Hindlimb muscle (tissue), 1 donor: ENCODE measurements at regions not wholly inside any gene's neighbourhood (a gene's known extent, or its start where the extent isn't known, plus 50 kb on each side); places are given as distances from the start of the nearest gene placed in this dataset.
"Not testable (repeated sequence)": the region's sequence is repeated elsewhere in the genome, so short reads cannot be mapped to it uniquely, and the experiment has no call there.

Experiments used
- DNase-seq: peaks from one replicate; pipeline ENCODE4 v3.0.0-alpha.2; 2013

DNA sequence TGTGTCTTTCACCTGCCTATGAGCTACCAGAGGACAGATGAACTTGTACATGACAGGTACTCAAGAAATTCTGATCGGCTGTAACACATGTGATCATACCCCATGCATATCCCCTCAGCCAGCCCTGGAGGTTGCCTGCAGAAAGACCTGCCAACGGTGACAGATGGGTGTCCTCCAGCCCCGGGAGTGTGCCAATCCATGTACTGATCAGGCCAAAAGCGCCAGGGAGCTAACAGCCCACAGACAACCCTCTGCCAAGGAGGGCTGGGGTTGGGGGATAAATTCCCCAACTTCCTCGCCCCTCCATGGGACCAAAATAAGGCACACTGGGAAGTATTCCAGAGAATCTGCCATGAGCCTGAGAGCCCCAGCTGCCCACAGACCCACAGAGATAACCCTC is 189.4 kb downstream of the CCT6B start:
- no peak for DNase-seq

DNA sequence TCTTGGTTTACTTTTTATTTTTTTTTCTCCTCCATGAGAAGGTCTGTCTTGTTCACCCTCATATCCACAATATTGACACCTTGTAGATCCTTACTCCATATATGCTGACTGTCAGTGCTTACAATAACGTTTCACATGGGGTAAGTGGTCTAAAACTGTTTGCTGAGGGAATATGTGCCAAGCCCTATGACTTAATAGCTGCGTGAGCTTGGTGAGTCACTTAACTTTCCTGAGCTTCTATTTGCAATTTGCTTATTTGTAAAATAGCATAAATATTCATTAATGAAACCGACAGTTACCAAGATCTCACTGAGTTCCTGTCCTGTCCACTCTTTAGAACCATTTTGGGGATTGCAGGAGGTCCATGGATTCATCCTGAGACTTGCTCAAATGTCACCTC is 190.7 kb downstream of the CCT6B start:
- DNase-seq = no peak

DNA sequence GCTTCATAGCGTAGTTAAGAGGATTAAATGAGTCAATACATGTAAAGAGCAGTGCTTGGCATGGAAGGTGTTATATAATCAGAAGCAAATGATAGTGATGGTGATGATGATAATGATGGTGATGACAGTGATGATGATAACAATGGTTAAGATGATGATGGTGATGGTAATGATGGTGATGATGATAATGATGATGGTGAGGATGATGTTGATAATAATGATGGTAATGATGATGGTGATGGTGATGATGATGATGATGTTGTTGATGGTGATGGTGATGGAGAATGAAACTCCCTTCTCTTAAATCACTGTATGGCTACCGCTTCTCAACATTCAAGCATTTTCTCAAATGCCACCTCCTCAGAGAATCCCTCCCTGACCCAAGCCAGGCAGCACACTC is 190.5 kb downstream of the TMEM132E start:
- DNase-seq = no peak

DNA sequence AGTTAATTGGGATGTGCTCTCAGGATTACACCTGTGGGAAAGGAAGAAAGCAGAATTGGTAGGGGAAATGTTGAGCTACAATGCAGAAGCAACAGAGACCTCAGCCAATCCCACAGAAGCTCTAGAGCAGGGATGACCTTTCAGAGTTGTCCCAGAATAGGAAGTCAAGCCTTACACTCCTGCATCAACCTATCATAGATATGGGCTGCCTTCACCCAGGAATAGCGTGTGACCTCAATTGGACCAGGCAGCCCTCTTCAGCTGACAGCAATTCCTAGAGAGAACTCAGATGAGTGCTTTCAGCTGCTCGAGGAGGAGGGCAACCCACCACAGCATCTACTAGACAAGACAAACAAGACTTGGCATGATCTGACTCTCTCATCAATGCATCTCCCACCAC is 189.7 kb downstream of the TMEM132E start:
- no peak for DNase-seq

DNA sequence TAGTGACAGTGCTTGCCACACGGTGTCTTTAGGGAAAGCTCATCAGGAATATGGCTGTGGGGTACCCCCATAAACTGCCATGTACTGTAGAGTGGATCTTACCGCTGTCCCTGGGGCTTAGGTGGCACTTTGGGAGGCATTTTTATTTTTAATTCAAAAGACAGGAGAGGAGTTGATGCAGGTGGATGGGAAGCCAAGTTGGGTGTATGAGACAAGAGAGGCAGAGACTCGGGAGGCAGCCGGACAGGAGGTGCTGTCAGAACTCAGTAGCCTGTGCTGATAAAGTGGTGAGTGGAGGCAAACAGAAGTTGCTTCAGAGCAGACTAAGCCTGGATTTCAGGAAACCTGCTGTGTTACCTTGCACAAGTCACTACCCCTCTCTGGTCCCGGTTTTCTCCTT is 185.9 kb downstream of the TMEM132E start:
- DNase-seq = no peak

DNA sequence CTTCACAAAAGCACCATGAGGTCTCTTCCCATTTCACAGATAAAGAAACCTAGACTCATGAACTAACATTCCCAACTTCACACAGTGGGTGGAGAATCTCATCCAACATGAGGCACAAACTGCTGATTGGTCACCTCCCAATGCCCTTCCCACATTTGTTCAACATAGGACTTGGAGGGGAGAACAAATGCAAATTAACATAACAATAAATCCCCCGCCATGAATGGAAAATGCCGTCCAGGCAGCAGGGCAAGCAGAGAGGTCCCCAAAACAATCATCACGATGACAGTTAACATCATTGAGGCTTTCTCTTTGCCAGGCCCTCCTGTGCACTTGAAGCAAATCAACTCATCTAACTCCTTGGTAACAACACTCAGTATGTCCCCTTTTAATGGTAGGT is 185.3 kb downstream of the TMEM132E start:
- no peak for DNase-seq

DNA sequence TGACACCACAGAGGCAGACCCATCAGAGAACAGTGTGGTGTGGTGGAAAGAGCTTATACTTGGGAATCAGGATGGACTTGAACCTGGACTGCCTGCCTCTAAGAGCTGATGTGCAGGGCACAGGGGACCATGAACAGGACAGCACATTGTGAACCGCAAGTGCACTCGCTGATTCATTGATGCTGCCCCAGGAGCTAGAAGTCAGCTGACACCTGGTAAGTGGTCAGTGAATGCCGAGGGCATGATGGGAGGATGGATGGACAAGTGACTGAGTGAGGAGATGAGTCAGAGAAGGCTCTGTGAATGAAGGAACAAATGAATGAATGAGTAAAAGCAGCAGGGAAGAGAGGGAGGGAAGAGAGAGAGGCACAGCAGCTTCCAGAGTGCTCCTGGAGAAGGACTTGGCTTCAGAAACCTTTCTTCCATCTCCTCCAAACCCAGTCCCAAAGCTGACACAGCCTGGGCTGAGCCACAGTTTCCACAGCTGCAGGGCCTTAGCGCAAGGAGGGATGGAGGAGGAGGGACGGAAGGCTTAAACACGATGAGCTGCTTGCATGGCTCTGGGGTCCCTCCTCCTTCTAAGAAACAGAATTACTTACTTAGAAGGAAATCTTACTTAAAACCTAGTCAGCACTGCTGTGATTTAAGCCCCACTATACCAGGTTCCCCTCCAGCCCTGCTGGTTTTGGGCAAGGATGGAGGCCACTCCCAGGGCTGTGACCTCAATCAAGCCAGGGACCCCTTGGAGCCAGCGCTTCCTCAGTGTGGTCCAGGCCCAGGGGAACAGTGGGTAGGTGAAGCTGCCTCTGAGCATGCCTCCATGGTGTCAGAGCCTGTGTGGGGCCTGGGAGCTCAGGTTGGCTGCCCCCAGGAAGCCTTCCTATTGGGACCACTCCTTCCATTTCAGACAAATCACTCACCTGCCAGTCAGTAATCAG is 184.6 kb downstream of the TMEM132E start:
- peak; percentile 74 for DNase-seq

DNA sequence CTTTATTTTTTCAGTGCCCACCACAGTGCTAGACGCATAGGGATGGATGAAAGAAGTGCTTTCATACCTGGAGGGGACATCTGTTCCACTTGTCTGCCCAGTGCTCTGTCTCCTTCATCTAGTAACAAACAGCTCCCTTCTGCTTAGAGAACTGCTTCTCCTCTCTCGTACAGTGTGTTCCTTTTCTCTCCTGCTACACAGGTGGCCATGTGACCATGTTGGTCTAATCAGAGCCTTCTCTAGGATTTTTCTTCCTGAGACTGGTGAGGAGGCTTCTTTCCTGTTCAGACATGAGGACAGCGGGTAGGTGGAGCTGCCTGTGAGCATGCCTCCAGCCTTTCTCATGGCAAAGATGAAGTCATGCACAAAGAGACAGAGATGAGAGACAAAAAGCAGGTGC is 182.7 kb downstream of the TMEM132E start:
- DNase-seq = no peak

DNA sequence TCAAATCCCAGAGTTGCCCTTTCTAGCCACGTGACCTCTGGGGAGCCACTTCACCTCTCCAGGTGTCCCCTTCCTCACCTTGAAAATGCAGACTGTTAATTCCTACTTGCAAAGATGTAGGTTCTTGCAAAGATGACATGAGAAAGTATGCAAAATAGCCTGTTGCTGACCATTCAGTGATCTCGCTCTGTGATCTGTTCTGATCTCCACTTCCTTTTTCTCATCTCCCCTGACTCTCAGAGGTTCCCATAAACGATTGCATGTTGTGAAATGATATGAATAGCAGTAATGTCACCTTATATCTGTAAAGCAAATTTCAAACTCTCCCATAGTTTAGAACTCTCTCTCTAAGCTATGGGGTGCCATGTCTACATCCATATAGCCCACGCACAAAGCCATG is 182.3 kb downstream of the TMEM132E start:
- no peak for DNase-seq

DNA sequence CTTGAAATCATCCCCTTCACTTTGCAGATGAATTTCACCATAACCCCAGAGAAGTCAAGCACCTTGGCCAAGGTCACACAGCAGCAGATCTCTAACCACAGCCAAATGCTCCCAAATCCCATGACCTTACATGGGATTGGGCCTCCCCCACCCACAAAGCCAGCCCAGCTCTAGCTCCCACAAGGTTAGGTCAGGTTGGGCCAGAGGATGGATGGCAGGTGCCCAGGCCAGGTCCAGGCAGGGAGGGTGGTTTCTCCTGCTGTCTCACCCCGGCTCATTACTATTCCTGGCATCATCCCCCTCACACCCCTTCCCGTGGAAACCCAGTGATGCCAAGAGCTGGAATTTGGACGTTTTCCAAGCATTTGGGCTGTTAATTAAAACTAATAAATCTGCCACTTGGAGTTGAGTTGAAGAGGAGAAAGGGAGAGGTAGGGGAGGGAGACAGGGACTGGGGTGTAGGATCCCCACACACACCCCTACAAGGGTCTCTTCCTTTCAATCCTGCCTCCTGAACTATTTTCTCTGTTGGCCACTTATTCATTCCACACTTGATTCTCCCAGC is 181.6 kb downstream of the TMEM132E start:
- DNase-seq = no peak

DNA sequence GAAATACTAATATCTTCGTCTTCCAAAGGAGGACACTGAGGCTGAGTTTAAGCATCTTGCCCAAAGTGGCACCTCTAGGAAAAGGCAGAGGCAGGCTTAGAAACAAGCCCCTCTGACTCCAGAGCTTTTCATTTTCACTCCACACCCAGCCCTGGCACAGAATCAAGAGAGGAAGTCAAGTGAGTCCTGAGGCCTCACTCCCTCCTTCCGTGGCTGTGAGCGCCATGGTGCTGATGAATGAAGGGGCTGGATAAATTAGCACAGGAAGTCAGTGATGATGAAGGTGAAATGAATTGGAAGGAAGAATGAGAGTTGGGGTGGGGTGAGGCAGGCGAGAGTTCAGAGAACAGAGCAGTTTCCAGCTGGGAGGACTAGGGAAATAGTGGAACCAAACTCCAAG is 179.3 kb downstream of the TMEM132E start:
- no peak for DNase-seq

DNA sequence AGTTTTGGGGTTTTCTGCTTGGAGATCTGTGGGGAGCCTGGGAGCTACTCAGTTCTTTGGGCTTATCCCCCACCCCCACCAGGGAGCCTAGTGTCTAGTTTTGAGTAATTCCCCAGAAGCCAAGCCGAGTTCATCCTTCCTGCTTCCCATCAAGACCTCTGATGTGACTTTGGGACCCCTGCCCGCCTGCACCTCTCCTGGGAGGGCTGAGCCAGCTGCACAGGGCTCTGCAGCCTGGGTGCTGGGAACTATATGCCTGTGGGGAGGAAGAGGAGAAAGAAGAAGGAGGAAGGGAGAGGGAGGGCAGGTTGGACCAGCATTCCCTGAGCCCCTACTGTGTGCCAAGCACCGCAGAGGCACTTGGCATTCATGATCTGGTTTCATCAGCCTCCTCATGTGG is 178.9 kb downstream of the TMEM132E start:
- no peak for DNase-seq

DNA sequence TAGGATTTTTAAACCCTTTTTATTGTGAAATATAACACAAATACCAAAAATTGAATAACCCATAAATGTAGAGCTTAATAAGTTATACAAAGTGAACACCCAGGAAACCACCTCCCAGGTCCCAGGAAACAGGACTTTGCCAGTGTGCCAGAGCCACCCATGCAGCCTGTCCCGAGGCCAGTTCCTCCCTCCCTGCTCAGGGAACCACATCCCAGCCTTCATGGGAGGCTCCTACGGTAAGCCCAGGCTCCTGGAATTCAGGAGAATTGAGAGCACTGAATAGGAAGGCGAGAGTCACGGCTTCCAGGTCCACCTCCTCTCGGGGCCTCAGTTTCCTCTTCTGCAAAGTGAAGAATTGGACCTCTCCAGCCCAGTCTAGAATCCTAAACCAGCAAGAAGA is 178.2 kb downstream of the TMEM132E start:
- no peak for DNase-seq

DNA sequence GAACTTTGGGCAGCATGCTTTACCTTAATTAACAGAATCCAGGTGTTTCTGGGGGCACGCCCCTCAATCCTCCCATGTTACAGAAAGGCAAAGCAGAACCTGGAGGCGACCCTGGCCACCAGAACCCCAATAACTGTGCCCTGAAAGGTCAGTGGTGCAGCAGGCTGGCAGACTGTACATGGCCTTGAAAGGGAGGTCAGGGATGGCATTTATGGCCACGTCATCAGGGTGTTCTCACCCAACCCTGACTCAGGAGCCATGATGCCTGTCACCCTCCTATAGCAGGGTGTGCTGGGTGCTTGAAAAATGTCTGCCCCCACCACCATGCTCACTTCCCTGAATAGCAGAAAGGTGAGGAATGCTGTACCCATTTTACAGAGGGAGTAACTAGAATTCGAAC is 177.7 kb downstream of the TMEM132E start:
- DNase-seq = no peak

DNA sequence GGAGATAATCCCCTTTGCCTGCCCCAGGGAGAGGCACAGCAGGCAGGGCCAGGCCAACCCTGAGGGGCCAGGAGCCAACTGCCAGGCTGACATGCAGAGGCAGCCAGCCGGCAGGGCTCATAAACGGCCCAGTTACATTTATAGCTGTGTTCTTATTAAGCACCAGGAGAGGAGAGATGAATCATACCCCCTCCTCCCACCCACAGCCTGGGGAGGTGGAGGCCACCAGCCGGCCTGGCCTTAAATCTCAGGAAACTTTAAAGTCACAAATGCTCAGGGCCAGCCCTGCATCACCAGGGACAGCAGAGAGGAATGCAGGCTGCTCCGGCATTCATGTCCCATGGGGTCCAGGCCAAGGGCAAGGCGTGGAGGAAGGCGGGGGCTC is 177.2 kb downstream of the TMEM132E start:
- DNase-seq = no peak

DNA sequence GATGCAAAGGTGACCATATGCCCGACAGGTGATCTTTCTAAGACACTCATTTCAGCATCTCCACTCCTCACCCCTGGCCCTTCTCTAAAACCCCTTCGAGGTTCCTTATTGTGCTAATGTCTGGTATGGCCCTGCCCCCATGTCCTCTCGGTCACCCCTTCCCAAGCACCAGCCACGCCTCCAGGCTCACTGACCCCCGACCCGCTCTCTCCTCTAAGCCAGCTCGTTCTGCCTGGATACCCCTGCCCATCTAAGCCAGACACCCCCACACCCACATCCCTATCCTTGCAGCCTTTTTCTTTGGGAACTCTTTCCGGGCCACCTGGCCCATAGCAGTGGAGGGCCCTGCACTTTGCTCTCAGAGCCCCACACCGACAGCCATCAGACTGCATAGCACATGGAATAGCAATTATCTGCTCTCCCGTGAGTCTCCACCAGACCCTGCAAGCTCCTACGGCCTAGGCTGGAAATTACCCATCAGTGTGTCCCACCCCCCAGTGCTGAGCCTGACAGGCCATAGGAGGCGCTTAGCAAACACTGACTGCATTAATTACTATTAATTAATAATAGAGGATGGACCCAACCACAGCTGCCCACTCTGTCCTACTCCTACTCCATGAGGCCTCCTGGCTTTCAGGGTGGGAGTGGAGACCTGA is 176.7 kb downstream of the TMEM132E start:
- DNase-seq = no peak

DNA sequence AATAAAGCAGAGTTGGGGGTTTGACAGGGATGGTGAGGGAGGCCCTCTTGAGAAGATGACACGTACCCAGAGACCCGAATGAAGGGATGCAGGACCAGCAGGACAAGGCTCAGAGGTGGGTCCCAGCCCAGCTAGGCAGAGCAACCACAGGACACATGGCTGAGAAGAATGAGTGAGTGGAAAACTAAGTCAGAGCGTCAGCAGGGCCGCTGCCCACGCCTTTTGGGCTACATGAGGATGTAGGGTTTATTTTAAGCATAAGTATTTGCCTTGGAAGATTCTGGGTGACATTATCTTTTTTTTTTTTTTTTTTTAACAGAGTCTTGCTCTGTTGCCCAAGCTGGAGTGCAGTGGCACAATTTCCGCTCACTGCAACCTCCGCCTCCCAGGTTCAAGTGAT is 176.0 kb downstream of the TMEM132E start:
- DNase-seq = peak; percentile 8

DNA sequence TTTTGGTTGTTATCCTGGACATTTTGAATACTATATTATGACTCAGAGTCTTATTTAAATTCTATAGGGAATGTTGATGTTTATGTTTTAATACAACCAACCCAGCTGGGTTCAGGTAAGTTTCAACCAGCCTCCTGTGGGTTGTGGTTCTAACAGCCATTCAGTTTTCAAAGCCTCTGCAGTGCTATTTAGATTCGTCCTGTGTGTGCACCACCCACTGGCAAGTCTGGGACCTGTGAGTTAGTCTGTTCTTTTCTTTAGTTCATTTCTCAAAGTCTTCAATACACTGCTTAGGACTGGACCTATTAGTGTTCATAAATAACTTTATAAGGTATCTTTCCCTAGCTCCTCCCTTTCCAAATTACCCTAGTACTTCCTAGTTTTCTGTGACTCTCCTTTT is 170.6 kb downstream of the TMEM132E start:
- DNase-seq = no peak

DNA sequence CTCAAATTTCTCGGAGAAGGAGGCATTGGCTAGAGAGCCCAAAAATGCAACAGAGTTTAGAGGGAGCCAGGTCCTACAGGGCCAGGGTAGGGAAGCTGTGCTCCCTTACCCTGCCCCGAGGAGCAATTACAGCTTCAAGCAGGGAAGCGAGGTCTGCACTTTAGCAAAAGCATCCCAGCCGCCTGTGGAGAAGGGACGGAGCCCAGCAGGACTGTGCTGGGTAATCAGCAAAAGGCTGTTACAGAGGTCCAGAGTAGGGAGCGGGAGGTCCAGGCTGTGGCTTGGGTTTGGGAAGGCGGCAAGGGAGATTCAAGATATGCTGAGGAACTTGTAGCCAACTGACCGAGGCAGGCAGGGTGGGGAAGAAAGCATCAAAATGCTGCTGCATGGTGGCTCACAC is 162.6 kb downstream of the TMEM132E start:
- no peak for DNase-seq

DNA sequence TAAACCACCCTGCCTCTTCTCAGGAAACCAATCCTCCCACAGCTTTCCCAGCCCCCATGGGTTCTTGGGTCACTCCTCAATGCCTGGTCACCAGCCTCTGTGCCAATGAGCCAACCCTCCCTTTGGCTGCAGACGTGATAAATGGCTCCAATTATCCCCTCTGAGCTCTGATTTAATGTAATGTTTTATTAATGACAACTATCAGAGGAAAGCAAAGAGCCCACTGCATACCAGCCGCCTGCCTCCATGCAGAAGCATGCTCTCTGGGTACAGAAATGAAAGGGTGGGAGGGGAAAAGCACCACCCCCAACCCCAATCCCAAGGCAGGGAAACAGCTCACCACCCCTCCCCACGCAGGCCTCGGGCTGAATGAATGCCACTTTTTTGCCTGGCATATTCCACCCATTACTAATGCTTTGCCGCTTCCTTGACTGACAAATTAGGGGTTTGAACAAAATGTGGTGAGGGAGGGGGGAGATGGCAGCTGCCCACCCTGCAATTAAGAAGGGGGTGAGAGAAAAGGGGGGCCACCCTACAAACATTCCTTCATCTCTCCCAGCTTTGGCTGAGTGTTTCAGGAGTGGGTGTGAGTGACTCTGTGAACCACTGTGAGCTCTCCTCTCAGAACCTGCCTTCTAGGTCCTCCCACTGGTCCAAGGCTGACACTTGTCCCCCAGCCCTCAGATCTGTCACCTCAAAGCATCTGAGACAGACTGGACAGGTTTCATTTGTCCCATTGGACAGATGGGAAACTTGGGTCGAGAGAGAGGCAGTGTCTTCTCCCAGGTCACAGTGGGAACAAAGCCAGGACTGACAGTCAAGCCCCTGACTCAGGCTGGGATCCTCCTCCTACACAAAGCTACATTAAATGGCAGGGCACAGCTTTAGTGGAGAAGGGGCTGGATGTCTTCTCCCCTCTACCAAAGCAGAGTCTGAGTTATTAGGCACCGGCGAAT is 161.5 kb downstream of the TMEM132E start:
- no peak for DNase-seq

DNA sequence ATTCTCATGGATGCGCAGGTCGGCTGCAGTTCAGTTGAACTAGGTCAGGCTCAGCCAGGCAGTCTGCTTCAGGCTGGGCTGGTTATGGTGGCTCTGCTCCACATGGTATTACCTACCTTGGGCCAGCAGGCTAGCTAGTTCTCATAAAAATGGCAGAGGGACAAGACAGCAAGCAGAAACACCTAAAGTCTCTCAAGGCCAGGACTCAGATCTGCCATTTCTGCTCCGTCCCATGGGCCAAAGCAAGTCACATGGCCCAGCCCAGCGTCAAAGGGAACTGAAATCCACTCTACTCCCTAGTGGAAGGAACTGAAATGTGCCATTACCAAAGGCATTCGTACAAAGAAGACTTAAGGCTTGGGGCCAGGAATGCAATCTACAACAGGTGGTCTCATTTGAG is 160.0 kb downstream of the TMEM132E start:
- DNase-seq = no peak

DNA sequence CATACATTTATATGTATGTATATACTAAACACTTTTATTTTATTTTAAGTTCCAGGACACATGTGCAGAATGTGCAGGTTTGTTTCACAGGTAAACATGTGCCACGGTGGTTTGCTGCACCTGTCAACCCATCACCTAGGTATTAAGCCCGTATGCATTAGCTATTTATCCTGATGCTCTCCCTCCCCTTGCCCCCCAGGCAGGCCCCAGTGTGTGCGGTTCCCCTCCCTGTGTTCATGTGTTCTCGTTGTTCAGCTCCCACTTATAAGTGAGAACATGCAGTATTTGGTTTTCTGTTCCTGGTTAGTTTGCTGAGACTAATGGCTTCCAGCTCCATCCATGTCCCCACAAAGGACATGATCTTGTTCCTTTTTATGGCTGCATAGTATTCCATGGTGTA is 158.3 kb downstream of the TMEM132E start:
- not testable (repeated sequence) for DNase-seq

DNA sequence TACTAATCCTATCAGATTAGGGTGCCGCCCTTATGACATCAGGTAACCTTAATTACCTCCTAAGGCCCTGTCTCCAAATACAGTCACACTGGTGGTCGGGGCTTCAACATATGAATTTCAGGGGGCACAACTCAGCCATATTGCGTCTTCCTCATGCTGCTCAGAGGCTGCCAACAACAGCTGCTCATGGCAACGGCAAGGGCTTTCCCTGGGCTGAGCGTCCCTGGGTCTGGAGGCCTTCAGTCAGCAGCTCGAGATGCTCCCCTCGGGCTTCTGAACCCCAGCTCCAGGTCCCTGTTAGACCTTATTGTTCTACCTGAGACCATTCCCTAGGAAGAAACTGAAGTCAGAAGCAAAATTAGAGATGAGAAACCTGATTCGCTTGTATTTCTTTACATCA is 157.2 kb downstream of the TMEM132E start:
- no peak for DNase-seq
